ENCODE measurements at regions not wholly inside any gene's neighbourhood (a gene's known extent, or its start where the extent isn't known, plus 50 kb on each side); places are given as distances from the start of the nearest gene placed in this dataset.

- no peak for DNase-seq
These were observed 116.6 kb upstream of the ADAMTSL1 start for GRCh38 chr9:18357321-18357720.

- DNase-seq, result no peak
These were observed 115.6 kb upstream of the ADAMTSL1 start for GRCh38 chr9:18358325-18358724.

GRCh38 chr9:18359335-18359734, 114.6 kb upstream of the ADAMTSL1 start:
- no peak for DNase-seq

DNA sequence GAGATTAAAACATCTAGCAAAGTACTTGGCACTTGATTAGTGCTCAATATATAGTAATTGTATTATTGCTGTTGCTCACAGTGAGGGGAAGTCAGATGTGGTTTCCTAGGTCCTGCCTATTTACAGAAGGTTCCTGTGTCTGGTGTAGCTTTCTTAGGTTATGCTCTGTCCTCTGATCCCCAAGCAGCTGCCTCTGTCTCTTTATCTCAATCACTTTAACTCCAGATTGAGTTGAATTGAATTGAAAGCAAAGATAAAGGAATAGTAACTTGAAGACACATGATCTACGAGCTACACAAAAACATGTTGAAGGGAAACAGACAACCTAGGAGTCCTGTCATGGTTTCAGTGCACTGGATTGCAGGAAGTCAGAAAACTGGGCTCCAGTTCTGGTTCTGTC, 113.9 kb upstream of the ADAMTSL1 start:
- no peak for DNase-seq

GRCh38 chr9:18361646-18362045, 112.3 kb upstream of the ADAMTSL1 start:
- no peak for DNase-seq

DNA sequence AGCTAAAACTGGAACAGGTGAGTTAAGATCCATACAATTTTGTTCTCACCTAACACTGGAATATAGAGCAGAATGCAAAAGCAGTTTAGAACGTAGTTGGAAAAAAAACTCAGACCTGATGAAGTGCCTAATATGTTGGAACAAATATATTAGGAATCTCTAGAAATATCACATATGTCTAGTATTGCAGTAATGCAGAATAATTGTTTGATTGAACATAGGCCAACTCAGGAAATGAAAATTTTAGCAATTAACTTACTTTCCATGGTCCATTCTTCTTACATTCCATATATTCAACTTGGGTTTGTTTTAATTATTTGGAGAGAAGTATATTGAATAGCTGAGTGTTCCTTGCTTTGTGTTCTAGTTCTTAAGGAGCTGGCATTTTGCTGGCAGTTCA, 111.8 kb upstream of the ADAMTSL1 start:
- DNase-seq, result no peak

GRCh38 chr9:18362901-18363685, 110.9 kb upstream of the ADAMTSL1 start:
- DNase-seq, result no peak

- DNase-seq, result no peak
These were observed 108.3 kb upstream of the ADAMTSL1 start for GRCh38 chr9:18365651-18366050.

- DNase-seq, result no peak
These were observed 107.8 kb upstream of the ADAMTSL1 start for GRCh38 chr9:18366184-18366583.

- no peak for DNase-seq
These were observed 105.7 kb upstream of the ADAMTSL1 start for GRCh38 chr9:18368206-18368605.

DNA sequence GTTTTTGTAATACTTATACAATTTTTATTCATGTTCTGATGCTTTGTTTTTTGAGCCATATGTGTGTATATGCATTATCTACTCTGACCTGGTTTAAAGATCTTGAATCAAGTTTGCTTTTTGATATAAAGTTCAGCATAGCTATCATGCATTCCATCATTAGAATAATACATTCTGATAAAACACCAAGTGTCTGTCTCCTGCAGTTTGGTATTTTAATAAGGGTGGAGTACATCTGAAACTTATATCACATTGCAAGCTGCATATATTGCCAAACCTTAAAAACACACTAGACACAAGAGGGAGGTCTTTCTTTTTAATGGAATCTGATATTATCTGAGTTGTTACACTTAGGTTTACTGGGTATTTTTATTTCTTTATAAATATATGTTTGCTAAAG, 102.8 kb upstream of the ADAMTSL1 start:
- DNase-seq, result no peak

DNA sequence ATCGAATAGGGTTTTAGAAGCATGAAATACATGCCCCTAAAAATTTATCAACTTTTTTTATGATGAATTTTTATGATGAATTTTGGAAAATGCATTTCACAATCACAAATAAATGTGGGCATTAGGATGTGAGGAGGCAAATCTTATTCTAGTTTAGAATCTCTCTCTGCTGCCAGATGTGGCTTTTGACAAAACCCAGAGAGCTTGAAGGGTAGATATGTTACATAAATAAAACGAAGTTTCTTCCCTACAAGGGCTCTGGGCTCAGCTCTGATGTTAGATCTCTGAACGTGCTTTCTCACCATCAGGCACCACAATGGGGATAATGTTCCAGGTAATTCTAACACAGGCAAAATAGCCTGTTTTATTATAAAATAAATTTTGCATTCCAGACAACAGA, 102.3 kb upstream of the ADAMTSL1 start:
- no peak for DNase-seq

DNA sequence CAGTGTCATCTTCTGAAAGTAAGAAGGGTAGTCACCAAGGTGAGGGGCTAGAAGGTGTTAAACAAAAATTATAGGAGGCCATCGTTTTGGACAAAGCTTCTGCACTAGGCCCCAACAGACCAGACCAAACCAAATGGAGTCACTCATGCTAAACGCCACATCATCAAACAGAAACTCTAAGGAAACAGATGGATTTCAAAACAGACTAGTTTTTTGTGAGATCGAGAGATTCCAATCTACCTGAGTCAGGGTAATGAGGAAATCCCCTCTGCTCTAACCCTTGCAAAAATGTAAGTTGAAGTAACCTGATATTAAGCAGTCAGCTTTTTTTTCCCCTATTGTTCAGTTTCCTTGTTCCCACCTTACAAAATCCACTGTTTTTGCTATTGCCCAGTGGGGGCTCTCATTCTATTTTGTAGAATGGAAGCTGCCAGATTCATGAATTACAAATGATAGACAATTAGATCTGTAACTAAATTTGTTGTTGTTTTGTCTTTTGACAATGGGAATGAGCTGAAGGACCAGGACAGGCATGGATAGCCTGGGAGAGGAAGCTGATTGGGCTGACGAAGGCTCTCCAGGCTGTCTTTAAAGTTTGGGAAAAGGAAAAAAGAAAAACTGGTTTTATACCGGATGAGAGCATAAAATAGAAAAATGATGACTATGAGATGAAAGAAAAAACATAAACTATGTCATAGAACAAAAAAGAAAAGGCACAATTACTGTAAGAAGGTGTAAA, 94.7 kb upstream of the ADAMTSL1 start:
- DNase-seq, result no peak

DNA sequence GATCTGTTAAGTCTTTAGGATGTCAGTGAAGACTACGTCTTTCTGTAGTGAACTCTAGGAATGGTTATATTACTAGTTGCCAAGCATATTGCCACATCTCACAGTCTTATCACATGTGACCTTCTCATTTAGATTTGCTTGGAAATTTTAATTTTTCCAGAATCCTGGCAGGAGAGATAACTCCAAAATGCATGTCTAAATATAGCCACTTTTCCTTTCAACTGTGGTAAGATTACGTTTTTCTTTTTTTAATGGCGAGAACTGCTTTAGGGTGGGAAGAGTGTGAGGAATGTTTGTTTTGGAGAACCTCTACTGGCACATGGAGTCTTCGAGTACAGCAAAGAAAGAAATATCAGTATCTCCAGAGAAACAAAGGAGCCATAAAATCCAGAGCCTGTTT, 91.7 kb upstream of the ADAMTSL1 start:
- DNase-seq, result no peak

GRCh38 chr9:18384066-18384465, 89.9 kb upstream of the ADAMTSL1 start:
- no peak for DNase-seq

GRCh38 chr9:18385696-18386490, 88.1 kb upstream of the ADAMTSL1 start:
- DNase-seq, result no peak

DNA sequence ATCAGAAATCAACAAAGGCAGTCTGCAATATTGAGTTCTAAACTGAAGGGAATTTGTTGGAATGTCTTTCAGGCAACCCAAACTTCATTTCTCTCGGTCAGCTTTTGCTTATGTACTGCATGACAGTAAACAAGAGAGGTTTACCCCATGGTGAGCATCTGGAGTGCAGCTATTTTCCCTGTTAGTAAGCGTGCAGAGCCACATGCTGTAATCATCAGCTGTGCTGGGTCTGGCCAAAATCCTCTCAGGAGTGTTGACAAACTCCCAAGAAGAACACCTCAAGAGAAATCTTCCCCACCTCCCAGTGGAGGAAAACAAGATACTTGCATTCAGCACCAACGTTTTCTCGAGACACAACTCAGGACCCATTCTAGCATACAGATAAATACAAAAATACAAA, 83.6 kb upstream of the ADAMTSL1 start:
- no peak for DNase-seq

GRCh38 chr9:18393340-18394130, 80.4 kb upstream of the ADAMTSL1 start:
- peak; percentile 91 to 99 for DNase-seq

- no peak for DNase-seq
These were observed 79.1 kb upstream of the ADAMTSL1 start for GRCh38 chr9:18394847-18395351.

GRCh38 chr9:18396102-18396728, 77.7 kb upstream of the ADAMTSL1 start:
- DNase-seq, result no peak

- no peak for DNase-seq
These were observed 76.9 kb upstream of the ADAMTSL1 start for GRCh38 chr9:18397076-18397475.

- DNase-seq, result peak; percentile 83 to 87
These were observed 75.9 kb upstream of the ADAMTSL1 start for GRCh38 chr9:18398038-18398437.

Measured in NCI-H1930 (cell line).